HCT116 (cell line): ENCODE measurements at regions not wholly inside any gene's neighbourhood (a gene's known extent, or its start where the extent isn't known, plus 50 kb on each side); places are given as distances from the start of the nearest gene placed in this dataset.

Experiments used
- ATAC-seq: fragments of 200-7000 bp; cut with Tn5 transposase; 2 replicates; pipeline ENCODE4 v1.9.1; 2020; ENCODE audit warnings: mild to moderate bottlenecking, moderate library complexity
- BruUV-seq: library from RNA; stranded (reverse); fragments of 400-500 nt; replicated peaks from 2 replicates; lab custom pipeline; 2021; lab: Mats Ljungman, UMichigan
- CTCF ChIA-PET: fragments of 300-600 bp; sonication (Branson Sonifier 250); formaldehyde crosslinking; loops from one replicate; lab custom pipeline; 2021; ENCODE audit warnings: antibody characterized with exemption; lab: Charles Lee
- POLR2A ChIA-PET: fragments of 300-600, 350-600 bp; sonication (Branson Sonifier 250); formaldehyde crosslinking; loops from one replicate; lab custom pipeline; 2021; ENCODE audit warnings: antibody characterized with exemption; lab: Charles Lee
- RAD21 ChIA-PET, 2 experiments: fragments of 300-600 bp; sonication (Branson Sonifier 250); formaldehyde crosslinking; loops; one replicate each; lab custom pipeline; 2023; ENCODE audit warnings: low total read pairs in 2 of 2; ENCODE audit not compliant: uncharacterized antibody in 2 of 2, unreplicated experiment in 2 of 2, low non-redundant PET in 1 of 2; lab: Charles Lee
- DNase-seq: peaks from one replicate; pipeline ENCODE4 v3.0.0-alpha.2; 2010; ENCODE audit warnings: low read depth, low spot score
- H2AFZ ChIP-seq: fragments of 200-600 bp; shearing (Covaris generic), sonication (generic); 2 replicates; pipeline ENCODE4 v1.6.1; 2017; ENCODE audit warnings: low read depth, mixed run types, mixed read lengths, antibody characterized with exemption, low read length; ENCODE audit not compliant: poor library complexity, severe bottlenecking
- H3K27ac ChIP-seq: 2 replicates; pipeline ENCODE4 v1.5.1; 2012; ENCODE audit warnings: low read depth, low read length
- H3K27me3 ChIP-seq: fragments of 200-600 bp; sonication (generic); 2 replicates; pipeline ENCODE4 v1.6.1; 2016; ENCODE audit warnings: mixed run types, low read length, mixed read lengths; ENCODE audit not compliant: insufficient read depth
- H3K36me3 ChIP-seq, 2 experiments: fragments of 200-500 bp in 1 of 2; fragments of 200-600 bp in 1 of 2; sonication (Bioruptor generic) in 1 of 2; sonication (generic) in 1 of 2; 2 replicates each; pipeline versions ENCODE4 v1.5.1 to v1.6.1; 2014 to 2016; ENCODE audit warnings: low read length in 2 of 2, inconsistent platforms in 1 of 2, mixed read lengths in 1 of 2, mixed run types in 1 of 2; ENCODE audit not compliant: insufficient read depth in 2 of 2, control insufficient read depth in 1 of 2
- H3K4me1 ChIP-seq, 2 experiments: fragments of 200-600 bp in 1 of 2; sonication (generic) in 1 of 2; 2 replicates each; pipeline versions ENCODE4 v1.5.1 to v1.6.1; 2012 to 2017; ENCODE audit warnings: low read length in 2 of 2, inconsistent platforms in 1 of 2, mild to moderate bottlenecking in 1 of 2, mixed read lengths in 1 of 2, mixed run types in 1 of 2, moderate library complexity in 1 of 2; ENCODE audit not compliant: insufficient read depth in 2 of 2, control insufficient read depth in 1 of 2
- H3K4me2 ChIP-seq: fragments of 200-600 bp; sonication (generic); 2 replicates; pipeline ENCODE4 v1.6.1; 2017; ENCODE audit warnings: mixed run types, low read length, mixed read lengths
- H3K4me3 ChIP-seq, 2 experiments: fragments of 200-600 bp in 1 of 2; sonication (generic) in 1 of 2; replicated peaks in 1 of 2; 2 replicates each; pipeline ENCODE4 v1.5.1; 2011 to 2016; ENCODE audit warnings: low read length in 2 of 2, control low read depth in 1 of 2, low read depth in 1 of 2, mild to moderate bottlenecking in 1 of 2, mixed read lengths in 1 of 2, mixed run types in 1 of 2
- H3K79me2 ChIP-seq: fragments of 200-600 bp; sonication (generic); 2 replicates; pipeline ENCODE4 v1.6.1; 2017; ENCODE audit warnings: mild to moderate bottlenecking, mixed run types, low read length, moderate library complexity, mixed read lengths; ENCODE audit not compliant: insufficient read depth
- H3K9ac ChIP-seq: fragments of 200-600 bp; sonication (generic); 2 replicates; pipeline ENCODE4 v1.6.1; 2016; ENCODE audit warnings: low read length, mixed read lengths
- H3K9me2 ChIP-seq: fragments of 200-600 bp; sonication (generic), shearing (Covaris generic); 2 replicates; pipeline ENCODE4 v1.6.1; 2017; ENCODE audit warnings: mixed run types, mild to moderate bottlenecking, moderate library complexity; ENCODE audit not compliant: insufficient read depth
- H3K9me3 ChIP-seq, 2 experiments: fragments of 200-500 bp in 1 of 2; fragments of 200-600 bp in 1 of 2; sonication (Bioruptor generic) in 1 of 2; sonication (generic) in 1 of 2; 2 replicates each; pipeline ENCODE4 v1.6.1; 2014 to 2017; ENCODE audit warnings: low read length in 2 of 2, mixed read lengths in 2 of 2, inconsistent platforms in 1 of 2, low read depth in 1 of 2, mild to moderate bottlenecking in 1 of 2, mixed run types in 1 of 2, moderate library complexity in 1 of 2; ENCODE audit not compliant: control insufficient read depth in 1 of 2, insufficient read depth in 1 of 2
- H4K20me1 ChIP-seq: fragments of 200-600 bp; sonication (generic), shearing (Covaris generic); 2 replicates; pipeline ENCODE4 v1.6.1; 2017; ENCODE audit warnings: mixed run types, mild to moderate bottlenecking, moderate library complexity; ENCODE audit not compliant: insufficient read depth
- CBX3 ChIP-seq: IDR thresholded peaks from 2 replicates; pipeline ENCODE4 v1.6.1; 2012; ENCODE audit warnings: low read depth
- EGR1 ChIP-seq: IDR thresholded peaks from 2 replicates; pipeline ENCODE4 v1.6.1; 2012; ENCODE audit warnings: low read depth
- ELF1 ChIP-seq: IDR thresholded peaks from 2 replicates; pipeline ENCODE4 v1.6.1; 2012; ENCODE audit warnings: low read depth, borderline replicate concordance
- EZH2phosphoT487 ChIP-seq: fragments of 200-600 bp; IDR thresholded peaks from 2 replicates; pipeline ENCODE4 v1.6.1; 2018; ENCODE audit warnings: antibody characterized with exemption, borderline replicate concordance
- FOSL1 ChIP-seq: IDR thresholded peaks from 2 replicates; pipeline ENCODE4 v1.6.1; 2012; ENCODE audit warnings: low read depth
- JUND ChIP-seq: IDR thresholded peaks from 2 replicates; pipeline ENCODE4 v1.6.1; 2012
- POLR2A ChIP-seq: IDR thresholded peaks from 2 replicates; pipeline ENCODE4 v1.7.0; 2011; ENCODE audit warnings: borderline replicate concordance; ENCODE audit not compliant: insufficient read depth, insufficient read length; ENCODE audit errors: extremely low read depth
- POLR2AphosphoS5 ChIP-seq: IDR thresholded peaks from 2 replicates; pipeline ENCODE4 v1.6.1; 2011; ENCODE audit warnings: mild to moderate bottlenecking, low read depth, low read length, moderate library complexity
- RAD21 ChIP-seq: IDR thresholded peaks from 2 replicates; pipeline ENCODE4 v1.6.1; 2012; ENCODE audit warnings: low read depth, mild to moderate bottlenecking
- SIN3A ChIP-seq: IDR thresholded peaks from 2 replicates; pipeline ENCODE4 v1.6.1; 2012; ENCODE audit warnings: low read depth
- SP1 ChIP-seq: IDR thresholded peaks from 2 replicates; pipeline ENCODE4 v1.6.1; 2012; ENCODE audit warnings: low read depth
- TCF7L2 ChIP-seq: IDR thresholded peaks from 2 replicates; pipeline ENCODE4 v1.7.0; 2011; ENCODE audit warnings: borderline replicate concordance, inconsistent platforms; ENCODE audit not compliant: insufficient read depth, insufficient read length; ENCODE audit errors: extremely low read depth
- YY1 ChIP-seq: IDR thresholded peaks from 2 replicates; pipeline ENCODE4 v1.6.1; 2011; ENCODE audit warnings: low read length, low read depth, moderate library complexity, mild to moderate bottlenecking; ENCODE audit not compliant: insufficient replicate concordance; ENCODE audit errors: extremely low read depth
- ZFX ChIP-seq: fragments of 450-650 bp; IDR thresholded peaks from 2 replicates; pipeline ENCODE4 v1.6.1; 2017
- ZNF274 ChIP-seq: fragments of 200-500 bp; sonication (Bioruptor generic); IDR thresholded peaks from 2 replicates; pipeline ENCODE4 v1.6.1; 2014; ENCODE audit warnings: mild to moderate bottlenecking, low read depth, low read length, inconsistent platforms
- intact Hi-C: fragments of 100-400 bp; cut with micrococcal nuclease; formaldehyde crosslinking; loops from 2 replicates; pipeline ENCODE4 v1.10.0; 2022
- TF ChIP-seq, protein P1 (sequence below), 3 experiments: fragments of 200-600 bp in 1 of 3; sonication (generic) in 1 of 3; IDR thresholded peaks in 2 of 3; conservative IDR thresholded peaks in 1 of 3; 2 replicates each; pipeline ENCODE4 v1.5.1; 2012 to 2017; ENCODE audit warnings: low read depth in 2 of 3, low read length in 2 of 3, antibody characterized with exemption in 1 of 3, borderline replicate concordance in 1 of 3, control low read depth in 1 of 3, mild to moderate bottlenecking in 1 of 3, mixed read lengths in 1 of 3, mixed run types in 1 of 3, moderate library complexity in 1 of 3; ENCODE audit not compliant: insufficient read depth in 1 of 3

DNA sequence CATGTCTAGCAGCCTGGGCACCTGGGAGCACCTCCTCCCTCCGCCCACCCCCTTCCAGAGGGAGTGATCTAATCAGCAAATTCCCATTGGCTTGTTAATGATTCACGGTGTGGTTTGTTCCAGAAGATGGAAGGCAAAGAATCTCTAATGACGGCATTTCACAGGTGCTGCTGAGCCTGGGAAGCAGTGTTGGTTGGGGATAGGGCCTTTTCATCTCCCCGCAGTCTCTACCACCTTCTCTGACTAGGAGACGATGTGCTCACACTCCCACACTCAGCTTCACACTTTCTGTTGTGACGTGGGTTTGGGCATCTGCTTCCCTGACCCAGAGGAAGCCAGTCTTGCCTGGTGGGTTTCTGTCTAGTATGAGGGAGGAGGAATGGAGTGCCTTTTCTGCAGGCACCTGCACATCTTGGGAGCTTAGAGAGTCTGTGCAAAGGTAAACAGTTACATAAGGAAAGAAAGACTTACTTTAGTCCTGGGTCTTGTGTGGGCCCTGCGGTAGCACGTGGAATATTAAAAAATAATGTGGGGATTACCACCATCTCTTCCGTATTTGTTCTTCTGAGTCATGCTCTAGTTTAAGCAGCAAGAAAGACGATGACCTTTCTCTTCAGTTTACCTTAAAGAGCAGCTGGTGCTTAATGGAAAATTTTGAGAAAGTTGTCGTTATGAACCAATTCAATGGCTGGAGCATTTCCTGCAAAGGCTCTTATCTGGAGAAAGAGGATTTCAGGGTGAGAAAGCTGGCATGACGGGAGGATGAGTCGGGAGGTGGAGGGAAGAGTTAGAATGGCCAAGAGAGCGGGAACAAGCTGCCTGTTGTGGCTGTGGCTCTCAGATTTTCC is 70.6 kb upstream of the ARHGAP5 start:
- Histone ChIP-seq H3K27me3 (no peaks in the 10 kb centered on the region), H3K9me3 (no peaks in the 10 kb centered on the region), H3K9me2 (no peaks in the 10 kb centered on the region), H3K4me1 (peaks cover 23 to 47% of the 10 kb centered on the region in 2 experiments), H3K4me3 (no peak overlapping the region), H3K9ac (no peak overlapping the region), H4K20me1 (no peaks in the 10 kb centered on the region), H3K27ac (no peak overlapping the region), H2AFZ (peak overlapping the region; percentile 42), H3K36me3 (no peaks in the 10 kb centered on the region), H3K4me2 (peak overlapping the region; percentile 40), H3K79me2 (no peaks in the 10 kb centered on the region)
- DNase-seq (no peak), ATAC-seq (no peak)
- intact Hi-C loops: no loop called here
- ChIA-PET CTCF (no interaction called here), RAD21 (no interaction called here), POLR2A (interaction anchor here (0.8 kb wide), 1 partner anchor 72 kb away, joined by 3 read pairs; no protein-coding TSS in a partner anchor)
- no peak for TF ChIP-seq EGR1
- TF ChIP-seq, protein P1, sequence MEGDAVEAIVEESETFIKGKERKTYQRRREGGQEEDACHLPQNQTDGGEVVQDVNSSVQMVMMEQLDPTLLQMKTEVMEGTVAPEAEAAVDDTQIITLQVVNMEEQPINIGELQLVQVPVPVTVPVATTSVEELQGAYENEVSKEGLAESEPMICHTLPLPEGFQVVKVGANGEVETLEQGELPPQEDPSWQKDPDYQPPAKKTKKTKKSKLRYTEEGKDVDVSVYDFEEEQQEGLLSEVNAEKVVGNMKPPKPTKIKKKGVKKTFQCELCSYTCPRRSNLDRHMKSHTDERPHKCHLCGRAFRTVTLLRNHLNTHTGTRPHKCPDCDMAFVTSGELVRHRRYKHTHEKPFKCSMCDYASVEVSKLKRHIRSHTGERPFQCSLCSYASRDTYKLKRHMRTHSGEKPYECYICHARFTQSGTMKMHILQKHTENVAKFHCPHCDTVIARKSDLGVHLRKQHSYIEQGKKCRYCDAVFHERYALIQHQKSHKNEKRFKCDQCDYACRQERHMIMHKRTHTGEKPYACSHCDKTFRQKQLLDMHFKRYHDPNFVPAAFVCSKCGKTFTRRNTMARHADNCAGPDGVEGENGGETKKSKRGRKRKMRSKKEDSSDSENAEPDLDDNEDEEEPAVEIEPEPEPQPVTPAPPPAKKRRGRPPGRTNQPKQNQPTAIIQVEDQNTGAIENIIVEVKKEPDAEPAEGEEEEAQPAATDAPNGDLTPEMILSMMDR (IDR thresholded peaks at IDR 0.05 in 2 of 3, conservative IDR thresholded peaks at IDR 0.05 in 1 of 3; ENCODE audit: borderline replicate concordance in 1 of 3, insufficient read depth in 1 of 3, low read depth in 2 of 3, low read length in 2 of 3): no peak
- TF ChIP-seq RAD21: no peak
- TF ChIP-seq ZNF274: no peak
- TF ChIP-seq POLR2A: no peak
- no peak for TF ChIP-seq POLR2AphosphoS5
- TF ChIP-seq EZH2phosphoT487: no peak
- TF ChIP-seq FOSL1: no peak
- TF ChIP-seq ELF1: no peak
- no peak for TF ChIP-seq JUND
- TF ChIP-seq YY1: no peak
- TF ChIP-seq CBX3: no peak
- no peak for TF ChIP-seq ZFX
- no peak for TF ChIP-seq SIN3A
- no peak for TF ChIP-seq TCF7L2
- TF ChIP-seq SP1: no peak; the same call in 1 of the 2 replicates
- BruUV-seq: no TSS peak
